ENCODE measurements at regions not wholly inside any gene's neighbourhood (a gene's known extent, or its start where the extent isn't known, plus 50 kb on each side); places are given as distances from the start of the nearest gene placed in this dataset.
"Not testable (repeated sequence)": the region's sequence is repeated elsewhere in the genome, so short reads cannot be mapped to it uniquely, and the experiment has no call there.

GRCh38 chr3:168929997-168930396, 733.5 kb downstream of the MECOM start:
- not testable (repeated sequence) for TF ChIP-seq CTCF (IDR thresholded peaks at IDR 0.05; ENCODE audit: borderline replicate concordance, extremely low read depth, low read length, poor library complexity, severe bottlenecking); EZH2 (IDR thresholded peaks at IDR 0.05; ENCODE audit: borderline replicate concordance, low read depth, low read length, severe bottlenecking)
